GM19328 (cell line): ENCODE measurements at regions not wholly inside any gene's neighbourhood (a gene's known extent, or its start where the extent isn't known, plus 50 kb on each side); places are given as distances from the start of the nearest gene placed in this dataset.
"Not testable (repeated sequence)": the region's sequence is repeated elsewhere in the genome, so short reads cannot be mapped to it uniquely, and the experiment has no call there.

ENCODE experiments used
- ATAC-seq: cut with Tn5 transposase; IDR thresholded peaks from one replicate; pipeline ENCODE4 v1.9.1; 2021; ENCODE audit warnings: mild to moderate bottlenecking, moderate library complexity; ENCODE audit not compliant: unreplicated experiment

DNA sequence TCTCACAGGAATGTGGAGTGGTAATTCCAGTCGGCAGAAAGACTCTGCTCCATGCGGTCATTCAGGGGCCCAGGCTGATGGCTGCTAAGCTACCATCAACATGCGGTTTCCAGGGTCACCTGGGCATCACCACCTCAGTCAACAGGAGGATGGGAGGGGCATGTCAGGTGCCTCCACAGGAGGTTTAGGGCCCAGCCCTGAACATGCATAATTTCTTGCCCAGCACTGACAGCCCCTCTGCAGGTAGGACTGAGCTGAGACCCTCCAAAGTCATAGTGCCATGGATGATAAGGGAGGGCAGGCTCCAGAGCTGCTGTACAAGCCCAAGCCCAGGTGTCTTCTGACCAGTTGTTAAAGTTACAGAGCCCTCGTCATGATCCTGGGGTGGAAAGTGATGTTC, 244.0 kb upstream of the SFSWAP start:
- ATAC-seq, result no peak

DNA sequence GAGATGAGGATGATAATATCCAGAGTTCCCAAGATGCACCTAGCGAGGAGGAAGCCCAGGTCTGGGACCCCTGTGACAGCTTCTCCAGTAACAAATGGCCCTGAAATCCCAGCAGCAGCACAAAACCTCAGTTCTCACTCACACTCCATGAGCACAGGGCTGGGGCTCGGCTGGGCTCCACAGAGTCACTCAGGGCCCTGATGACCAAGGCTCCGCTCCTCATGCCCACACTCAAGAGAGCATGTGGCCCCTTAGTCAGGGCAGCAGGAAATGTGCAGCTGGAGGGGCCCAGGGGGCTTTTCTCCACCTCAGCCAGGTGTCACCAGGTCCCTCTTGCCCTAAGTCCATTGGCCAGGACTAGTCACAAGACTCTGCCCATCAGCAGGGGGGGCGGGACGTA, 242.7 kb upstream of the SFSWAP start:
- no peak for ATAC-seq

DNA sequence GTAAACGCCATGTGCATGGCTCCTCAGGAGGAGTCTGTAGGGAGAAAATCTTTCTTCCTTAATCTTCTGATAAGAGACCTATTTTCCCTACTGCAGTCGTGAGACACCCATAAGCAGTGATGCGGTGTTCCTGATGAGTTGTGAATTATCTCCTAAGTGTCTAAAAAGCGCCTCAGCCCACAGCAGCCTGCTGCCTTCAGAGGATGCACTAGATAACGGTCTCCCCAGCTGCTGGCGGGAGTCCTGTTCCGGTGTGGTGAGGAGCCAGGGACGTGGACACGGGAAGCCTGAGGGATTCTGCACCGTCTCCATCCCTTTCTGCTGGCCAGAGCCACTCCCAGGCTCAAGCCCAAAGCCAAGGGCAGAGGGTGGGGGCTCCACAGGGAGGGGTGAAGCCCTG, 240.9 kb upstream of the SFSWAP start:
- ATAC-seq, result not testable (repeated sequence)

DNA sequence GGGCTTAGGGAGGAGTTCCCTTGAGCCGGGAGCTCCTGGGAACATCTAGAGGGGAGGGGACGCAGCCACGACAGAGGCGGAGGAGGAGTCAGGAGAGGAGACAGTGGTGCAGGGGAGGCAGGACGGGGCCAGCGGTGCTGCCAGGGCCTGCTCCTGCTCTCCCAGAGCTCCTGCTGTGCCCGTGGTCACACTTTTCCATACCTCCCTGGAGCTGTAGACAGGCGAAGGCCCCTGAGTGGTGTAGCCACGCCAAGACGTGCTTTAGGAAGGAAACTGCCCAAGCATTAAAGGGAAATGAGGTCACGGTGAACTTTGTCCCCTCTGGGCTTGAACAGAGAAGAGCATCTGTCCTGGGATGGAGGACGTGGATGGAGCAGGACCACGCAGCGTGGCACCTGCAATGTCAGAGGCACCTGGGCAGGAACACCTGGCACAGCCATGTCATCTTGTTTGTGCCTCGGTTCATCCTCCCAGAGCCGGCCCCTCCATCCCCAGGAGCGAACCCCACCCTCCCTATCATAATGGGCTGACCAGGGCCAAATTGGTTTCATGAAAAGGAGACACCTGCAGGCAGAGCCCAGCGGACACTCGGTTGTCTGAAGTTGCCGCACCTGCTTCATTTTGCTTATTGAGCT, 239.5 kb upstream of the SFSWAP start:
- no peak for ATAC-seq

DNA sequence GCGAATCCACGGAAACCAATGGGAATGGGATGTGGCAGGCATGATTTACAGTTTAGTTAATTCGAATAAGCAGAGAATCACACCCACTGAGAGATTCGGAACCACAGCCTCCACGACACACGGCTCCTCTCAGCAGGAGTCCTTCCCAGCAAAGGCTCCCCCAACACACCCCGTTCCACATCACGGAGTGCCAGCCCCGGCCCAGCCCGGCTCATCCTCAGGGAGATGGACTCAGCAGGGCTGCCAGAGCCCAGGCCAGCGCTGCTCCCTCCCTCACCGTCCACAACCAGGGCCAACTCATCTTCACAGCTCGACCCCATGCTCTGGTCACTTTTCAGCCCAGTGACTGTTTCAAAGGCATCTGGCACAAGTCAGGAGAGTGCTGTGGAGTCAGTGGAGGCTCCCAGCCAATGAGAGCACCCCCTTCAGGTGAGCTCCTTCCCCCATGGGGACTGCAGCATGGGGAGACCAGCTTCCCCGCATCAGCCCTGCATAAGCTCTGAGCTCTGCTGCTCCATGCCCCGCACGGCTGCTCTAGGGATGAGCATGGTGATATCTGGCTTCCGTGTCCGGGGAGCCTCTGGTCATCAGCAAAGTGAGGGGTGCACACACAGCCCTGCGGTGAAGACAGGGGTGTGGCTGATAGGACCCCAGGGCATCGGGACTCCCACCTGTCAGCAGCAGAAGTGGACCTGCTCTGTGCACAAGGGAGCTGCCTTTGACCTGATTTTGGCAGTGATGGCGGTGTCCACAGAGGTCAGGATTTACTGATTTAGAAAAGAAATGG, 238.8 kb upstream of the SFSWAP start:
- no peak for ATAC-seq

DNA sequence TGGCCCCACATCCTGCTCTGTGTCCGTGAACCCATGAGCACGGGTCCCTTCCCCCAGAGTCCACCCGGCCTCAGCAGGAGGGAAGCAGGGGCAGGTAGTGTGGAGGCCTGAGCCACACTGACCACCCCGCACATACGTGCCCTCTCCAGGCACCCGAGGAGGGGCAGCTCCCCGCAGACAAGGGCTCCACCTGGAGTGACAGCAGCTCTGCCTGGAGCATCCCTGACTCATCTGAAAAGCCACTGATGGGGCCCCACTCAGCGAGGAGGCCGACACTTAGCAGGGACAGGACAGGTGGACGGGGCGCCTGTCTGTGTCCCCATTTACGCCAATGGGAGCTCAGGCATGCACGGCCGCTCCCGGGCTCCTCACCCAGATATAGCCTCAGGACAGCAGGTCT, 237.6 kb upstream of the SFSWAP start:
- no peak for ATAC-seq

GRCh38 chr12:131473741-131474709, 236.9 kb upstream of the SFSWAP start:
- no peak for ATAC-seq

DNA sequence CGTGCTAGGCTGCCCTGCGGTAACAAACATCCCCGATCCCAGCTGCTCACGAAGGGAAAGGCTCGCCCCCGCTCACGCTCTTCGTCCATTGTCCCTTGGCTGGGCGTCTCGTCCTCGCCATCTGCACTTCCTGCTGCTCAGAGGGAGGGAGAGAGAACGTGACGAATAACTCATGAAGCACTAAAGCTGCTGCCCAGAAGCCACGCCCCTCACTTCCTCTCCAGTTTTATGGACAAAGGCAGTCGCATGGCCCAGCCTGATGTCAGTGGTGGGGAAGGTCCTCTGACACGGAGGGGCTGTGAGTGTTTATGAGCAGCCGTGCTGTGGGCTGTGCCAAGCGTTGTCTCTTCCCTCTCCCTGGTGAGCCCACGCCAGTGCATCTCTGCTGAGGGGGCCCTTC, 235.9 kb upstream of the SFSWAP start:
- ATAC-seq, result not testable (repeated sequence)

- no peak for ATAC-seq
Observed at GRCh38 chr12:131477613-131478012, 233.3 kb upstream of the SFSWAP start.

DNA sequence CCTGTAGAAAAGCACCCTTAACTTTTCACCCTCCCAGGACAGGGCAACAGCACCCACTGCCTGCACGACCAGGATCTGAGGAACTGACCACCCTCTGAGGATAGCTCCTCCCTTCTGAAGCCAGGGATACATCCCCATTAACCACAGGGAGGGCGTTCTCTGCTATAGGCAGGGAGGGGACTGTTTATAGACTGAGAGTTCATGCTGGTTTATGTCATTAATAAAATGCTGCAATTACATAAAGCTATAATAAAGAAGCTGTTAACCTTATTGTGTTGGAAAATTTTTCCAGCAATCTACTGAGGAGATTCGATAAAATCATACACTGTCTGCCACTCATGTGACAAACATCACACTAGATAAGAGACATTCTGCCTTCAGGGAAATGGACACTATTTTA, 232.4 kb upstream of the SFSWAP start:
- no peak for ATAC-seq

- ATAC-seq, result no peak
Observed at GRCh38 chr12:131482199-131482598, 228.7 kb upstream of the SFSWAP start.

DNA sequence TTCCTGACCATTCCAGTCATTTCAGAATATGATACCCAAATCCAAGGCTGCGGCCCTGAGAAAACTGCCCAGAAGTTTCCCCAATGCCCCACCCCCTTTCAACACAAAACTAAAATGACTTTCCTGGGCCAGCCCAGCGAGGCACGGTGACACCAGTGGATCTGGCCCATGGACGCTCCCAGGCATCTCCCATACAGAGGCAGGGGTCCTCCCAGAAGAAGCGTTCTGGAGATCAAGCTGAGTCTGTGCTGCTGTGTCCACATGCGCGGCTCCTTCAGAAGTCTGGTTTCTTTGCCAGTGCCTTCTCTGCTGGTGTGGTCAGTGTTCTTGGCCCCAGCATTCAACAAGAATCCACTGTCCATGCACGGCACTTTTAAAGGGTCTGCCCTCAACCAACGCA, 228.2 kb upstream of the SFSWAP start:
- no peak for ATAC-seq

- ATAC-seq, result no peak
Observed at GRCh38 chr12:131486451-131487230, 224.2 kb upstream of the SFSWAP start.

DNA sequence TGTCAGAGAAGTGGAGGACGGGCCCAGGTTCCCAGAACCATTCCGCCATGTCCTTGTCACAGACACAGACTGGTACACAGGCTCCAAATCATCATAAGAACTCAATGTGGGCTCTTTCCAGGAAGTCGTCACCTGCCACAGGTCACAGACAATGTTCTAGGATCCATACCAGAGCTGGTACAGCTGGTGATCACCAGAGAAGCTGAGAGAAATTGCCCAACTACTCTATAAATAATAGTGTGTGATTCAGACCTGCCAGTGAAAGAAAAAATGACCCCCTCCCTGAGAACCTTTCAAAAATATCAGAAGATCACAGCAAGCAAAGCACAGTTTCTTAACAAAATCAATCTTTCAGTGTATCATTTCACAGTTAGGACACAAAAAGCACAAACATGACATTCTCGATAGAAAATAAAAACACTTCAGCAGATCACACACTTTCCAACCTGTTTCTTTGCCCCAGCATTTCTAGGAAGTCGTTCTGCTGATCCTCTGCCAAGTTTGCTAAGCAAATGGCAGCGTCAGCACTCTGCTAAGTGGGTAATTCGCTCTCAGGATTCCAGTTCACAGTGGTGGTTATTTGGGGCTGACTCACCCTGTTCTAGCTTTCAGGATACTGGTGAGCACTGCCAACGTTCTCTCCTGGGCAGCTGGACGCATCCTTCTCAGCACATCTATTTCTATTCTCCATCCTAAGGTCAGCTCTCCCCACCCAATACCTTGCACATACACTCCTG, 223.3 kb upstream of the SFSWAP start:
- ATAC-seq, result no peak

- ATAC-seq, result no peak
Observed at GRCh38 chr12:131489718-131490117, 221.2 kb upstream of the SFSWAP start.

DNA sequence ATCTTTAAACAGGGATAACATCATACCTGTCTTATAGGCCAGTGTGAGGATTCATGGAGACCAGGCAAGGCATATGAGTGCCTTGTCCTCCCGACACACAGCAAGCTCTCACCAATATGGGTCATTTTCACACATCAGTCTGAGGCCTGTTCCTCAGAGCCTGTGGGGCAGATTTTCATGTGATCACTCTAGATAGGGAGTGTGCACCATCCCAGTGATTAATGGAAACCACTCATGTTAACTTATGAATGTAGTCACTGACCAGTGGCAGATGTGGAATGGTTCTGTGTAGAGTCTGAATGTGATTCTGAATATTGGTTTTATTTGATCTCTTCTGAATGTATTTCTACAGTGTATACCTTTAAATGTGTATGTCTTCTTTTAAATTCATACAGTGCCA, 219.7 kb upstream of the SFSWAP start:
- no peak for ATAC-seq

DNA sequence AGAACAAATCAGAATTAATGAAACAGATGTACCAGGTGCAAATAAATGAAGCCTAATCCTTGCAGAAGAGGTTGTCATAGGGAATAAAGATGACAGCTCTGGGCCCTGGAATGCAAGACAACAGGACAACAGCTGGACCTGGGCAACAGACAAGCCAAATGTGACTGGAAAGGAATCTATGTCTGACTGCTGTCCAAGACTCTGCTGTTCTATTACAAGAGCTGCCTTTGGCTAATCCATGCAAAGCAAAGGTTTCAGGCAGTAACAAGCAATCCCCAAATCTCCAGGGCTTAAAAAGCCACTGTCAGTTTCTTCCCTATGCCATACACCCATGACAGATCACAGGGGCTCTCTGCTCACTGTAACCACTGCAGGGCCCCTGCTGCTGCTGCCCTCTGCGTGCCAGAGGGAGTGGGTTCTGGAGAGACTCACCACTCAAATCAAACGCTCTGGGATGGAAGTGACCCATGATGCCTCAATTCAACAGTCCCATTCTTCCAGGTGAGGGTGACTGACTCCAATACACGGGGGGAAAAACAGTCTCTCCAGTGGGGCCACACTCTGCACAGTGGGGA, 218.9 kb upstream of the SFSWAP start:
- no peak for ATAC-seq

DNA sequence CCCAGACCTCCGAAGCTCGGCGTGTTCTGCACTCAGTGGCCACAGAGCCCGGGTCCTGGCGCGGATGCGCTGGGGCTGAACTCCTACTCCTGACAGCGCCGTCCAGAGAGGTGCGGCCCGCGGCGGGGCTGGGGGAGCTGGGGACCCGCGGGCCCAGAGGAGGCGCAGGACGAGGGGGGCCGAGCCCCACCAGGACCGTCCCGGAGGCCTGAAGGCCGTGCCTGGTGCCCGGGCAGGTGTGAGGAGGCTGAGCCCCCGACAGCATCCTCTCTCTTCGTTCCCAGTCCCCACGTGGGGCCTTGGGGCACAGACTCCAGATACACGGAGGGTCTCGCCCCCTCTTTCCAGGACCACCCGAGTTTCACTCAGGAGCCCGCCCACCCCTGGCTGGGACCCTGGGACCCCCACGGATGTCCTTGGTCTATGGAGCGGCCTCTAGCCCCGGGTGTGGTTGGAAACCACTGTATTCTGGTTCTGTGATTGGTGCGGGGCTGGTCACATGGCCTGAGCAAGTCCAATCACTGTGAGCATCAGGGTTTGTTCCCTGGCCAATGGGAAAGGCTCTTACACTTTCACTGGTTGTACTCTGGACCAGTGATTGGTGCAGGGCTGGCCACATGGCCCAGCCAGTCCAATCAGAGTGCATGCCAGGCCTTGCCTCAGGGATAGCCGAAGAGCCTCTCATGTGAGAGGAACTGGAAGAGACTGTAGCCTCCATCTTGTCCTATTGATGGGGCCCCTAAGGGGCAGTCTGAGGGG, 217.6 kb upstream of the SFSWAP start:
- ATAC-seq, result no peak

DNA sequence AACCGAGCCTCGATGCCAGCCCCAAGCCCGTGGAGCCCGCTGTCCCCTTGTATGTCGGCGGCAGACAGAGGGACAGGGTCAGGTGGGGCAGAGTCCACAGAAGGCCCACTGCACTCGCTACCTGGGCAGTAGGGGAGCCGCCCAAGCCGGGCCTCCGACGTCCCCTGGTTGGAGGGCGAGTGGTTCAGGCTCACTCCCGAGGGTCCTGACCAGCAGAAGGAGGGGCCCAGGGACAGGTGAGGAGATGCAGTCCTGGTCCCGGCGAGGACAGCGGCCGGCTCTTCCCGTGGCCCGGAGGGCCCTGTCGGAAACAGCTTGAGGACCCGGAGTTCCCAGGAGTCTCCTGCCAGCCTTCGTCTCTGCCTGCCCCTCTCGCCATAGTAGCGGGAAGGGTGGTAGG, 216.7 kb upstream of the SFSWAP start:
- no peak for ATAC-seq
